DND-41 (cell line): ENCODE measurements at regions not wholly inside any gene's neighbourhood (a gene's known extent, or its start where the extent isn't known, plus 50 kb on each side); places are given as distances from the start of the nearest gene placed in this dataset.

ENCODE experiments used
- ATAC-seq: fragments of 200-7000 bp; cut with Tn5 transposase; 3 replicates; pipeline ENCODE4 v1.9.1; 2021; ENCODE audit warnings: low read depth; ENCODE audit not compliant: insufficient read depth
- DNase-seq: peaks from one replicate; pipeline ENCODE4 v3.0.0-alpha.2; 2020
- H2AFZ ChIP-seq: 2 replicates; pipeline ENCODE4 v1.6.0; 2012; ENCODE audit warnings: low read depth, low read length
- H3K27ac ChIP-seq: 2 replicates; pipeline ENCODE4 v1.5.1; 2012; ENCODE audit warnings: low read length, inconsistent platforms
- H3K27me3 ChIP-seq: fragments of 200-600 bp; sonication (generic); 2 replicates; pipeline ENCODE4 v1.6.0; 2012; ENCODE audit warnings: low read length, mild to moderate bottlenecking, inconsistent platforms; ENCODE audit not compliant: insufficient read depth, poor library complexity
- H3K36me3 ChIP-seq: 2 replicates; pipeline ENCODE4 v1.5.1; 2012; ENCODE audit warnings: low read length, inconsistent platforms; ENCODE audit not compliant: insufficient read depth
- H3K4me1 ChIP-seq: 2 replicates; pipeline ENCODE4 v1.5.1; 2012; ENCODE audit warnings: mild to moderate bottlenecking, low read length; ENCODE audit not compliant: insufficient read depth
- H3K4me2 ChIP-seq: 2 replicates; pipeline ENCODE4 v1.6.0; 2012; ENCODE audit warnings: mild to moderate bottlenecking, moderate library complexity, low read length, inconsistent platforms; ENCODE audit not compliant: insufficient read depth
- H3K4me3 ChIP-seq, 2 experiments: fragments of 200-600 bp in 1 of 2; shearing (Covaris generic) in 1 of 2; 2 replicates each; pipeline ENCODE4 v1.5.1; 2012 to 2016; ENCODE audit warnings: inconsistent platforms in 2 of 2, low read length in 2 of 2, mild to moderate bottlenecking in 2 of 2, low read depth in 1 of 2, moderate library complexity in 1 of 2
- H3K79me2 ChIP-seq: 2 replicates; pipeline ENCODE4 v1.6.0; 2012; ENCODE audit warnings: low read length, inconsistent platforms; ENCODE audit not compliant: insufficient read depth
- H3K9ac ChIP-seq: 2 replicates; pipeline ENCODE4 v1.6.0; 2012; ENCODE audit warnings: low read depth, mild to moderate bottlenecking, inconsistent platforms, low read length, moderate library complexity
- H3K9me3 ChIP-seq: 2 replicates; pipeline ENCODE4 v1.5.1; 2012; ENCODE audit warnings: low read length, moderate library complexity, mild to moderate bottlenecking, inconsistent platforms; ENCODE audit not compliant: insufficient read depth, severe bottlenecking
- H4K20me1 ChIP-seq: 2 replicates; pipeline ENCODE4 v1.6.0; 2012; ENCODE audit warnings: low read length; ENCODE audit not compliant: insufficient read depth
- CTCF ChIP-seq: IDR thresholded peaks from 2 replicates; pipeline ENCODE4 v1.5.1; 2012; ENCODE audit warnings: borderline replicate concordance, low read length, moderate library complexity, mild to moderate bottlenecking; ENCODE audit not compliant: poor library complexity, severe bottlenecking; ENCODE audit errors: extremely low read depth
- EZH2 ChIP-seq: IDR thresholded peaks from 3 replicates; pipeline ENCODE4 v1.6.1; 2012; ENCODE audit warnings: borderline replicate concordance, low read depth, mild to moderate bottlenecking, moderate library complexity, low read length, inconsistent platforms; ENCODE audit not compliant: severe bottlenecking

- no peaks in the 10 kb centered on the region for H3K9me3 ChIP-seq
- ATAC-seq = no peak
- no peaks in the 10 kb centered on the region for H4K20me1 ChIP-seq
- H3K27me3 ChIP-seq = no peaks in the 10 kb centered on the region
- H3K4me3 ChIP-seq = no peak overlapping the region
- no peak for DNase-seq
- H3K79me2 ChIP-seq = no peaks in the 10 kb centered on the region
- H3K9ac ChIP-seq = no peak overlapping the region
- TF ChIP-seq CTCF (no peak), EZH2 (no peak)
- no peaks in the 10 kb centered on the region for H3K36me3 ChIP-seq
- no peaks in the 10 kb centered on the region for H3K4me1 ChIP-seq
- no peak overlapping the region for H3K4me2 ChIP-seq
- no peak overlapping the region for H2AFZ ChIP-seq
- no peak overlapping the region for H3K27ac ChIP-seq
Measured at GRCh38 chrX:18051690-18052089, 169.0 kb downstream of the BEND2 start.

- no peaks in the 10 kb centered on the region for H3K27me3 ChIP-seq
- no peak overlapping the region for H3K9ac ChIP-seq
- H3K4me2 ChIP-seq = no peak overlapping the region
- H4K20me1 ChIP-seq = no peaks in the 10 kb centered on the region
- no peaks in the 10 kb centered on the region for H3K36me3 ChIP-seq
- TF ChIP-seq CTCF = no peak
- no peak for TF ChIP-seq EZH2
- no peaks in the 10 kb centered on the region for H3K79me2 ChIP-seq
- no peaks in the 10 kb centered on the region for H3K4me1 ChIP-seq
- H3K4me3 ChIP-seq = no peak overlapping the region
- ATAC-seq = no peak
- H3K9me3 ChIP-seq = no peaks in the 10 kb centered on the region
- DNase-seq = no peak
- no peak overlapping the region for H3K27ac ChIP-seq
- H2AFZ ChIP-seq = no peak overlapping the region
Measured at GRCh38 chrX:18047491-18047890, 173.2 kb downstream of the BEND2 start.

GRCh38 chrX:18045436-18045835 lies 175.2 kb downstream of the BEND2 start:
- Histone ChIP-seq H3K79me2 (no peaks in the 10 kb centered on the region), H3K36me3 (no peaks in the 10 kb centered on the region), H4K20me1 (no peaks in the 10 kb centered on the region), H3K9me3 (no peaks in the 10 kb centered on the region), H3K4me2 (no peak overlapping the region), H2AFZ (no peak overlapping the region), H3K27me3 (no peaks in the 10 kb centered on the region), H3K27ac (no peak overlapping the region), H3K9ac (no peak overlapping the region), H3K4me1 (no peaks in the 10 kb centered on the region), H3K4me3 (no peak overlapping the region)
- DNase-seq (no peak), ATAC-seq (no peak)
- TF ChIP-seq EZH2 (no peak), CTCF (no peak)

- no peak overlapping the region for H3K4me2 ChIP-seq
- no peak overlapping the region for H3K4me3 ChIP-seq
- no peaks in the 10 kb centered on the region for H3K79me2 ChIP-seq
- DNase-seq (no peak), ATAC-seq (no peak)
- H2AFZ ChIP-seq = no peak overlapping the region
- no peak for TF ChIP-seq EZH2
- TF ChIP-seq CTCF = no peak
- no peaks in the 10 kb centered on the region for H3K27me3 ChIP-seq
- H3K9me3 ChIP-seq = no peaks in the 10 kb centered on the region
- H3K27ac ChIP-seq = no peak overlapping the region
- H3K36me3 ChIP-seq = no peaks in the 10 kb centered on the region
- H4K20me1 ChIP-seq = no peaks in the 10 kb centered on the region
- no peaks in the 10 kb centered on the region for H3K4me1 ChIP-seq
- no peak overlapping the region for H3K9ac ChIP-seq
Measured at GRCh38 chrX:18042776-18043175, 177.9 kb downstream of the BEND2 start.
